ENCODE measurements at regions not wholly inside any gene's neighbourhood (a gene's known extent, or its start where the extent isn't known, plus 50 kb on each side); places are given as distances from the start of the nearest gene placed in this dataset.

- H3K4me3 ChIP-seq (ENCODE audit: low read depth, low read length), result no peak overlapping the region
- no peak for TF ChIP-seq POLR2A (IDR thresholded peaks at IDR 0.05; ENCODE audit: extremely low read depth, insufficient read length)
- TF ChIP-seq CTCF (IDR thresholded peaks at IDR 0.05; ENCODE audit: low read depth, low read length), result no peak
- TF ChIP-seq MAX (IDR thresholded peaks at IDR 0.05; ENCODE audit: low read depth, low read length), result no peak
- TF ChIP-seq MYC (IDR thresholded peaks at IDR 0.05; ENCODE audit: low read depth, low read length), result no peak
- DNase-seq (ENCODE audit: low read depth), result no peak
These were observed 513.4 kb downstream of the TNS1 start for GRCh38 chr2:217489145-217489960.

DNA sequence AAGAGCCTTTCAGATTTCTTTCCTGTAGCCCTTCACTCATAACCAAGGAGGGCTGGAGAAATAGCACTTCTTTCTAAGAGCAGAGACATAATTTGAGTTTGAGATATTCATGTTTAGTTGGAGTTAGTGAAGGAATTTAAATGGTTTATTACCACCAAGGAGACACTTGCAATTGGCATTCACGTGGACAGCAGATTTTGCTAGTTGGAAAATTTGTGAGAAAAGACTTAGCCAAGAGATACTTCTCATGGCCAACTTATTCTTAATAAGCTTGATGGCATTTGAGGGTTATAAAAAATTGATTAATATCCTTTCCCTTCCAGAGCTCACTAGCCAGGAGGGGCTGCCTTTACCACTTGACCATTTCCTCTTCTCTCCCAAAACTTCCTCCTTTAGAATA is 518.7 kb downstream of the TNS1 start:
- DNase-seq (ENCODE audit: low read depth), result no peak
- no peak overlapping the region for H3K4me3 ChIP-seq (ENCODE audit: low read depth, low read length)
- TF ChIP-seq CTCF (IDR thresholded peaks at IDR 0.05; ENCODE audit: low read depth, low read length), result no peak
- no peak for TF ChIP-seq MYC (IDR thresholded peaks at IDR 0.05; ENCODE audit: low read depth, low read length)
- TF ChIP-seq POLR2A (IDR thresholded peaks at IDR 0.05; ENCODE audit: extremely low read depth, insufficient read length), result no peak
- no peak for TF ChIP-seq MAX (IDR thresholded peaks at IDR 0.05; ENCODE audit: low read depth, low read length)

- no peak overlapping the region for H3K4me3 ChIP-seq (ENCODE audit: low read depth, low read length)
- TF ChIP-seq POLR2A (IDR thresholded peaks at IDR 0.05; ENCODE audit: extremely low read depth, insufficient read length) (no peak), CTCF (IDR thresholded peaks at IDR 0.05; ENCODE audit: low read depth, low read length) (no peak)
- DNase-seq (ENCODE audit: low read depth), result no peak
These were observed 520.6 kb downstream of the TNS1 start for GRCh38 chr2:217482056-217482710.

DNA sequence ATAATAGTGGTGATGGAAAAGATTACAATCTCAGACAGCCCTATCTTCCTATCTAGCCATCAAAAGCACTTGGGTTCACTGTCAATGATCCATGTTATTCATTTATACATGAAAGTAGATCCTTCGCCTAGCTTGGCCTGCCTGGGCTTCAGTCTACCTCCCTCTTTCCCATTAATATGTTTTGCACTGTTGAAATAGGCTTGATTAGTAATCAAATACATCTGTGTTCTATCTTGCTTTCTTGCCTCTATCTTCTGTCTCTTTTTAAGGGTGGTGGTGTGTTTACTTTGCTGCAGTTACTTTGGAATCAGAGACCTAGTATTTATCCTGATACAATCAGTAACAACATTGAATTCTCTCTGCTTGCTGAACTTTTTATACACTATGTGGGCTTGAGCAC is 521.2 kb downstream of the TNS1 start:
- TF ChIP-seq MAX (IDR thresholded peaks at IDR 0.05; ENCODE audit: low read depth, low read length), result no peak
- no peak for DNase-seq (ENCODE audit: low read depth)
- no peak overlapping the region for H3K4me3 ChIP-seq (ENCODE audit: low read depth, low read length)

- no peak for DNase-seq (ENCODE audit: low read depth)
- no peak overlapping the region for H3K4me3 ChIP-seq (ENCODE audit: low read depth, low read length)
- TF ChIP-seq CTCF (IDR thresholded peaks at IDR 0.05; ENCODE audit: low read depth, low read length) (no peak), POLR2A (IDR thresholded peaks at IDR 0.05; ENCODE audit: extremely low read depth, insufficient read length) (no peak), MAX (IDR thresholded peaks at IDR 0.05; ENCODE audit: low read depth, low read length) (no peak), MYC (IDR thresholded peaks at IDR 0.05; ENCODE audit: low read depth, low read length) (no peak)
These were observed 523.2 kb downstream of the TNS1 start for GRCh38 chr2:217479566-217479965.

- no peak overlapping the region for H3K4me3 ChIP-seq (ENCODE audit: low read depth, low read length)
- DNase-seq (ENCODE audit: low read depth), result no peak
- no peak for TF ChIP-seq CTCF (IDR thresholded peaks at IDR 0.05; ENCODE audit: low read depth, low read length)
- no peak for TF ChIP-seq MYC (IDR thresholded peaks at IDR 0.05; ENCODE audit: low read depth, low read length)
- TF ChIP-seq POLR2A (IDR thresholded peaks at IDR 0.05; ENCODE audit: extremely low read depth, insufficient read length), result no peak
- no peak for TF ChIP-seq MAX (IDR thresholded peaks at IDR 0.05; ENCODE audit: low read depth, low read length)
These were observed 523.9 kb downstream of the TNS1 start for GRCh38 chr2:217478831-217479455.

Measured in NB4 (cell line).